Endothelial cell (in vitro differentiated cells): ENCODE measurements at regions not wholly inside any gene's neighbourhood (a gene's known extent, or its start where the extent isn't known, plus 50 kb on each side); places are given as distances from the start of the nearest gene placed in this dataset.

Source experiments
- DNase-seq: peaks from one replicate; pipeline ENCODE4 v3.0.0; 2021; ENCODE audit warnings: low spot score
- H3K27ac Mint-ChIP-seq: one replicate; pipeline ENCODE4 v1.8.0; 2021; ENCODE audit warnings: mixed read lengths, inconsistent platforms; ENCODE audit not compliant: unreplicated experiment
- H3K27me3 Mint-ChIP-seq: one replicate; pipeline ENCODE4 v1.8.0; 2021; ENCODE audit warnings: mild to moderate bottlenecking, moderate library complexity, mixed read lengths, inconsistent platforms; ENCODE audit not compliant: unreplicated experiment
- H3K36me3 Mint-ChIP-seq: one replicate; pipeline ENCODE4 v1.8.0; 2021; ENCODE audit warnings: mild to moderate bottlenecking, low read depth, mixed read lengths, inconsistent platforms; ENCODE audit not compliant: unreplicated experiment
- H3K4me1 Mint-ChIP-seq: one replicate; pipeline ENCODE4 v1.8.0; 2021; ENCODE audit warnings: mild to moderate bottlenecking, mixed read lengths, inconsistent platforms; ENCODE audit not compliant: unreplicated experiment
- H3K4me3 Mint-ChIP-seq: one replicate; pipeline ENCODE4 v1.8.0; 2021; ENCODE audit warnings: mild to moderate bottlenecking, mixed read lengths, inconsistent platforms; ENCODE audit not compliant: unreplicated experiment
- H3K9me3 Mint-ChIP-seq: one replicate; pipeline ENCODE4 v1.8.0; 2021; ENCODE audit warnings: mixed read lengths, inconsistent platforms; ENCODE audit not compliant: unreplicated experiment
- TF ChIP-seq, protein P1 (sequence below): fragments of 200-600 bp; sonication (generic); IDR thresholded peaks from one replicate; pipeline ENCODE4 v1.5.0; 2021; ENCODE audit warnings: antibody characterized with exemption; ENCODE audit not compliant: unreplicated experiment

DNA sequence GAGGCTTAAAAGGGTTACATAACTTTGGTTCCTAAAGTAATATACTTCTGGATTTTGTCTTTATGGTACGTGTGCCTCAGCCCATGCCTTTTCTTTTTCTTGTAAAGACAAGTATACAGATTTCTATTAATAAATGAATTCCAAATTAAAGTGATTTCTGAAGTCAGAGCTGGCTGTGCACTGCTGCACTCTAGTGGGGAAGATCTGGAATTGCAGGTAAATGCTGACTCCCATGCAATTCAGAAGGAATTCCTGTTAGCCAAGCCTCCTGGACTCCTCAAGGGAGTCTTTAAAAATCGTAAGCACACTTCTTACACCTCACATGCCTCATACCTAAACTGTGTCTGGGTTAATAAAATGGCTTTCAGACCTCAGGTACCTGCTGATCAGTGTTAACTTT is 118.4 kb upstream of the SLC7A1 start:
- H3K27ac Mint-ChIP-seq: no peak overlapping the region
- no peaks in the 10 kb centered on the region for H3K4me1 Mint-ChIP-seq
- H3K4me3 Mint-ChIP-seq: no peak overlapping the region
- no peaks in the 10 kb centered on the region for H3K36me3 Mint-ChIP-seq
- H3K27me3 Mint-ChIP-seq: no peaks in the 10 kb centered on the region
- DNase-seq: no peak
- H3K9me3 Mint-ChIP-seq: no peaks in the 10 kb centered on the region
- TF ChIP-seq, protein P1, sequence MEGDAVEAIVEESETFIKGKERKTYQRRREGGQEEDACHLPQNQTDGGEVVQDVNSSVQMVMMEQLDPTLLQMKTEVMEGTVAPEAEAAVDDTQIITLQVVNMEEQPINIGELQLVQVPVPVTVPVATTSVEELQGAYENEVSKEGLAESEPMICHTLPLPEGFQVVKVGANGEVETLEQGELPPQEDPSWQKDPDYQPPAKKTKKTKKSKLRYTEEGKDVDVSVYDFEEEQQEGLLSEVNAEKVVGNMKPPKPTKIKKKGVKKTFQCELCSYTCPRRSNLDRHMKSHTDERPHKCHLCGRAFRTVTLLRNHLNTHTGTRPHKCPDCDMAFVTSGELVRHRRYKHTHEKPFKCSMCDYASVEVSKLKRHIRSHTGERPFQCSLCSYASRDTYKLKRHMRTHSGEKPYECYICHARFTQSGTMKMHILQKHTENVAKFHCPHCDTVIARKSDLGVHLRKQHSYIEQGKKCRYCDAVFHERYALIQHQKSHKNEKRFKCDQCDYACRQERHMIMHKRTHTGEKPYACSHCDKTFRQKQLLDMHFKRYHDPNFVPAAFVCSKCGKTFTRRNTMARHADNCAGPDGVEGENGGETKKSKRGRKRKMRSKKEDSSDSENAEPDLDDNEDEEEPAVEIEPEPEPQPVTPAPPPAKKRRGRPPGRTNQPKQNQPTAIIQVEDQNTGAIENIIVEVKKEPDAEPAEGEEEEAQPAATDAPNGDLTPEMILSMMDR: peak; percentile 92

DNA sequence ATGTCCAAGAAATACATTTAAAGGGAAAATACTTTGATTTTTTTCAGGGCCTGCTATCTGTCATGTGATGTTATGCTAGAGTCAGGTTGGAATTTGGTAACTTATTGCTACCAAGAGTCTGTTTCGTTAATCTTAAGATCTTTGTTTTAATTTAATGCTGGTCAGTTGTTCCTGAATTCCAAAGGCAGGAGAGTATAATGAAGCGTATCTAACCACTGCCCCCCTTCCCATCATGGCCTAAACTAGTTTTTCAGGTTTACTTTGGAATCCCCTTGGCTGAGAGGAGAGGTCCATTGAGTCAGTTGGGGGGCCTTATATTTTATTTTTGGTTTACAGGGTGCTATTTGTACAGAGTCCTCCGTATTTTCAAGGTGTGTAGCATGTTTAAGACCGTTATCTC is 116.3 kb upstream of the SLC7A1 start:
- Mint-ChIP-seq H3K36me3 (no peaks in the 10 kb centered on the region), H3K27me3 (no peaks in the 10 kb centered on the region), H3K4me3 (no peak overlapping the region), H3K27ac (no peak overlapping the region), H3K9me3 (no peaks in the 10 kb centered on the region), H3K4me1 (no peaks in the 10 kb centered on the region)
- no peak for DNase-seq
- TF ChIP-seq, protein P1: no peak

DNA sequence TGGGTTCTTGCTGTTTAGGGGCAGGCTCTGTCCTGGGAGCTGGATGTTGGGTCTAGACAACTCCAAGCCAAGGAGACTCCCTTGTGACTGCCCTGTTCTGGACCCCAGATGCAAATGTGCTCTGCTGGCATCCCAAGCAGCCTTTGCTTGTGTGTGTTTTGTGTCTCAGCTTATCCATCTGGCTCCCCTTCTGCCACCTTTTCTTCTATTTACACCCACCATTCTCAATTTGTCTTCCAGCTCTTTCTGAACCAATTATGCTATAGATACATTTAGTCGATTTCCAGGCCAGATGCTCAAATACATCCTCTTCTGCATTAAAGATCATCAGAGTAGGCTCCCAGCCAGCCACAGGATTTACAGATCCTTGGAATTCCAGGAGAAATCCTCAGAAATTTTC is 115.0 kb upstream of the SLC7A1 start:
- no peak for DNase-seq
- no peak overlapping the region for H3K4me3 Mint-ChIP-seq

DNA sequence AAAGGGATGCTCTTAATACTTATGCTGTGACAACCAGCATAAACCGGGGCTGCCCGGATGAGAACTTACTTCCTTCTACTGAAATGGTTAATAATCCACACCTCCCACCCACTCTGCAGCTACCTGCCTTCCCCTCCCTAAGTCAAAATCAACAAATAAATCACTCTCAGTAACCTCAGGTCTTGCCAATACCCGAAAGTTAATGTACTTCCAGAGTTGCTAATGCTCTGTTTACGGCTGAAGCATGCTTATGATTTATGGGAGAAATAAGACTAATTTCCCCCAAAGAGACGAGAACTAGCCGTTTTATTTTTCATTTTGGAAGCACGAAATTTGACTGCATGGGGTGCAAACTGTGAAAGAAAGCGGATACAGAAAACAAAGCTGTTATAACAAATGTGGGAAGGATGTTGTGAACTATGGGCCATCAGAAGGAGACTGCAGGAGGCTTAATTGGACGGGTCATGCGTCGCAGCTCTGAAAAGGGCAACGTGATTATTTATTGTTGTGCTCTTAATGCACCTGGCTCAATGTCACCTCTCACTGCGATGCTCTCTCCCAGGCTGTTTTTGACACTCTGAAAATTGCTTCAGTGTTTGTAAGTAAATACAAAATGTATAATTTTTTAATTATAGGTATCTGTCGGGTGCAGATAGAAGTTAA is 114.0 kb upstream of the SLC7A1 start:
- Mint-ChIP-seq H3K9me3 (no peaks in the 10 kb centered on the region), H3K4me1 (no peaks in the 10 kb centered on the region), H3K27me3 (peaks cover 2% of the 10 kb centered on the region), H3K27ac (no peak overlapping the region), H3K36me3 (no peaks in the 10 kb centered on the region), H3K4me3 (no peak overlapping the region)
- TF ChIP-seq, protein P1: no peak
- no peak for DNase-seq

More for the DNA sequence above, 115.0 kb upstream of the SLC7A1 start:
- Mint-ChIP-seq H3K4me1 (no peaks in the 10 kb centered on the region), H3K9me3 (no peaks in the 10 kb centered on the region), H3K27me3 (no peaks in the 10 kb centered on the region), H3K27ac (no peak overlapping the region), H3K36me3 (no peaks in the 10 kb centered on the region)
- TF ChIP-seq, protein P1: no peak

DNA sequence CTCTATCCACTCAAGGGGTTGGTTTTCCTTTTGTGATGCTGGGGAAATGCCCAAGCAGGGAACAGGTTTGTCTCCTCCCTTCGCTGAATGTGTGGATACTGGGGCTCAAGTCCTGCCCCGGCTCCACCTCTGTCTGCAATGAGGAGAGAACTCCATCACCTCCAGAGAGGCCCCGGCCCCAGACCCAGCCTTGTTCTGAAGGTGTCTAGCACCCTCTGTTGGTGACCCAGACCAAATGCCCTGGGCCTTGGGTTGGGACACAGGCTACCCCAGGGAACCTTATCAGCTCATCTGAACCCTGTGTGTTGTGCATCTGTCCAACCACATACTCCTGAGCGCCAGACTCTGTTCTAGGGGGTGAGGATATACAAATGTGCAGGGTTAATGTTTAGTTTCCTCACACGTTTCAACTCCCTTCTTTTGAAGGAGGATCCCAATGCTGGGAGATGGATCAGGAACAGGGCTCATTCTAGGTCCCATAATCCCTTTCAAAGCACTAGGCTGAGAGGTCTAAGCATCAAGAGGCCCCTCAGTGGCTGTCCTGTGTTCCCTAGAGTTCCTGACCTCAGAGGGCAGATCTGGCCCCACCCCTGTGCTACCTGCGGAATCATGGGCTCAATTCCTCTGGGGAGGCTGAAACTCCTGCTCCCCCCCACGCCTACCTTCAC is 112.5 kb upstream of the SLC7A1 start:
- peak; percentile 67 for DNase-seq
- TF ChIP-seq, protein P1: peak; percentile 51
- peaks cover 4% of the 10 kb centered on the region for H3K27me3 Mint-ChIP-seq
- H3K9me3 Mint-ChIP-seq: no peaks in the 10 kb centered on the region
- H3K4me1 Mint-ChIP-seq: peaks cover 3% of the 10 kb centered on the region
- no peak overlapping the region for H3K27ac Mint-ChIP-seq
- H3K4me3 Mint-ChIP-seq: no peak overlapping the region
- no peaks in the 10 kb centered on the region for H3K36me3 Mint-ChIP-seq
